Activated naive CD4-positive, alpha-beta T cell treated with anti-CD3 and anti-CD28 coated beads for 36 hours (primary cell): ENCODE measurements at regions not wholly inside any gene's neighbourhood (a gene's known extent, or its start where the extent isn't known, plus 50 kb on each side); places are given as distances from the start of the nearest gene placed in this dataset.

ENCODE experiments used
- CTCF ChIA-PET: fragments of 350-600 bp; sonication (Branson Sonifier 250); formaldehyde crosslinking; loops from one replicate; lab custom pipeline; 2021; ENCODE audit warnings: antibody characterized with exemption; lab: Charles Lee
- DNase-seq: peaks from one replicate; pipeline ENCODE4 v3.0.0-alpha.2; 2020
- H3K27ac Mint-ChIP-seq: one replicate; pipeline ENCODE4 v1.8.0; 2021; ENCODE audit warnings: mild to moderate bottlenecking, mixed read lengths
- H3K27me3 Mint-ChIP-seq: one replicate; pipeline ENCODE4 v1.8.0; 2021; ENCODE audit warnings: low read depth, mixed read lengths
- H3K36me3 Mint-ChIP-seq: one replicate; pipeline ENCODE4 v1.8.0; 2021; ENCODE audit warnings: low read depth, mixed read lengths
- H3K4me1 Mint-ChIP-seq: one replicate; pipeline ENCODE4 v1.8.0; 2021; ENCODE audit warnings: low read depth, mixed read lengths
- H3K4me3 Mint-ChIP-seq: one replicate; pipeline ENCODE4 v1.8.0; 2021; ENCODE audit warnings: mild to moderate bottlenecking, moderate library complexity, mixed read lengths
- H3K9me3 Mint-ChIP-seq: one replicate; pipeline ENCODE4 v1.8.0; 2021; ENCODE audit warnings: mixed read lengths
- intact Hi-C: fragments of 100-400 bp; cut with micrococcal nuclease; formaldehyde crosslinking; loops from one replicate; pipeline ENCODE4 v1.15.1; 2023

DNA sequence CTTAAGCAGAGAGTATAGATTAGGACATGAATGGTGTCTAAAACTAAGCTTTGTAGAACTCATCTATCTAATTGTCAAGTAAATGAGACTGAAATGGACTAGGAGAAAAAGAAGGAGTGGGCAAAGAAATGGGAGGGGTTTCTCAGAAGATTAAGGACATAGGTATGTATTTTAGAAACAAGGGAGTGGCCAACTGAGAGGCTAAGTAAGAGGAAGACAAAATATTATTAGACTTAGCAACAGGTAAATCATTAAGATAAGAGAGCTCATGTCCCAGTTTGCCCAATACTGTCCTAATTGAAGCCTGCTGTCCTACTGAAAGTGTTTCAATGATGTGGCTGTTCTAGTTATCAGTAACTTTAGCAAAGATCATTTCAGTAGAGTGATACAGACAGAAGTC, 171.4 kb downstream of the KITLG start:
- Mint-ChIP-seq H3K36me3 (no peaks in the 10 kb centered on the region), H3K27me3 (no peaks in the 10 kb centered on the region), H3K4me1 (no peaks in the 10 kb centered on the region), H3K27ac (no peak overlapping the region), H3K9me3 (no peaks in the 10 kb centered on the region), H3K4me3 (no peak overlapping the region)
- DNase-seq: no peak
- CTCF ChIA-PET: no interaction called here
- intact Hi-C loops: no loop called here

DNA sequence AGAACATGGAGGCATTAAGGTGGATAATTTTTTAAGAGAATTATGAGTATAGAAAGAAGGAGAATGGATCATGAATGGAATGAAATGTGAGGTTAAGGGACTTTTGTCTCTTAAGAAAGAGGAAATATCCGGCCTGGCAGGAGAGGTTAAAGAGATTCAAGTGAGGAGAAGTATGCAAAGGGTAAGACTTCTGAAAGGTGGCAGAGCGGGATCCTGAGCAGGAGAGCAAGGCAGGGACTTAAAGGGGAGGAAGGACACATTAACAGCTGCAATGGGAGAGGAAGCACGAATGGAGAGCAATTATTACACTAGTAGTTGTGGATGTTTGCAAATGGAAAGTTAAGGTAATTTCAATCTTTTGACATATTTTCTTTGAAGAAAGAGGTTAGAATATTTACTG, 171.0 kb downstream of the KITLG start:
- Mint-ChIP-seq H3K4me3 (no peak overlapping the region), H3K4me1 (no peaks in the 10 kb centered on the region), H3K27me3 (no peaks in the 10 kb centered on the region), H3K36me3 (no peaks in the 10 kb centered on the region), H3K27ac (no peak overlapping the region), H3K9me3 (no peaks in the 10 kb centered on the region)
- intact Hi-C loops: no loop called here
- CTCF ChIA-PET: no interaction called here
- DNase-seq: no peak

GRCh38 chr12:88411689-88412088, 168.6 kb downstream of the KITLG start:
- Mint-ChIP-seq H3K27ac (no peak overlapping the region), H3K9me3 (no peaks in the 10 kb centered on the region), H3K4me3 (no peak overlapping the region), H3K4me1 (no peaks in the 10 kb centered on the region), H3K36me3 (no peaks in the 10 kb centered on the region), H3K27me3 (no peaks in the 10 kb centered on the region)
- DNase-seq: no peak
- CTCF ChIA-PET: no interaction called here
- intact Hi-C loops: no loop called here

GRCh38 chr12:88413646-88414045, 166.6 kb downstream of the KITLG start:
- intact Hi-C loops: no loop called here
- Mint-ChIP-seq H3K9me3 (no peaks in the 10 kb centered on the region), H3K27ac (no peak overlapping the region), H3K4me1 (no peaks in the 10 kb centered on the region), H3K36me3 (no peaks in the 10 kb centered on the region), H3K27me3 (no peaks in the 10 kb centered on the region), H3K4me3 (no peak overlapping the region)
- CTCF ChIA-PET: no interaction called here
- DNase-seq: no peak

DNA sequence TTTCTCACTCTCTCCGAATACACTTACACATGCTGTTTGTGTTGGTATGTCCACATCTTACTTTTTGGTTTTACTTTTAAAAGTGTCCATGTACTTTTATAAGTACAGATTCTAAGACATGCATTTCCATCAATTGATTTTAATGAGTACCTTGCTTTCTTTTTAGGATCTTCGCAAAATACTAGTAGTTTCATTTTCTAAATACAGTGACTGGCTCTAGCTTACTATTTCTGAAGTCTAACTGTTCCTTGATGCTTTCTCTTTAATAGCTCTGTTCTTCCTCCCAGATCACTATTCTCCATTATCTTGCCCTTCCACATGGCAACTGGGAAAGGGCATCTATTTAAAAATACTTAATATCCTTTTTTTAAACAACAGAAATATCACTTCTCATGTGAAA, 164.1 kb downstream of the KITLG start:
- Mint-ChIP-seq H3K4me3 (no peak overlapping the region), H3K27ac (no peak overlapping the region), H3K4me1 (no peaks in the 10 kb centered on the region), H3K27me3 (no peaks in the 10 kb centered on the region), H3K36me3 (no peaks in the 10 kb centered on the region), H3K9me3 (no peaks in the 10 kb centered on the region)
- intact Hi-C loops: no loop called here
- DNase-seq: no peak
- CTCF ChIA-PET: no interaction called here

GRCh38 chr12:88416786-88417185, 163.5 kb downstream of the KITLG start:
- Mint-ChIP-seq H3K27me3 (no peaks in the 10 kb centered on the region), H3K36me3 (no peaks in the 10 kb centered on the region), H3K9me3 (no peaks in the 10 kb centered on the region), H3K27ac (no peak overlapping the region), H3K4me3 (no peak overlapping the region), H3K4me1 (no peaks in the 10 kb centered on the region)
- intact Hi-C loops: no loop called here
- CTCF ChIA-PET: no interaction called here
- no peak for DNase-seq

GRCh38 chr12:88417531-88417930, 162.7 kb downstream of the KITLG start:
- no peaks in the 10 kb centered on the region for H3K9me3 Mint-ChIP-seq
- CTCF ChIA-PET: no interaction called here
- no peaks in the 10 kb centered on the region for H3K36me3 Mint-ChIP-seq
- H3K4me3 Mint-ChIP-seq: no peak overlapping the region
- intact Hi-C loops: no loop called here
- H3K4me1 Mint-ChIP-seq: no peaks in the 10 kb centered on the region
- no peaks in the 10 kb centered on the region for H3K27me3 Mint-ChIP-seq
- no peak for DNase-seq
- H3K27ac Mint-ChIP-seq: no peak overlapping the region

DNA sequence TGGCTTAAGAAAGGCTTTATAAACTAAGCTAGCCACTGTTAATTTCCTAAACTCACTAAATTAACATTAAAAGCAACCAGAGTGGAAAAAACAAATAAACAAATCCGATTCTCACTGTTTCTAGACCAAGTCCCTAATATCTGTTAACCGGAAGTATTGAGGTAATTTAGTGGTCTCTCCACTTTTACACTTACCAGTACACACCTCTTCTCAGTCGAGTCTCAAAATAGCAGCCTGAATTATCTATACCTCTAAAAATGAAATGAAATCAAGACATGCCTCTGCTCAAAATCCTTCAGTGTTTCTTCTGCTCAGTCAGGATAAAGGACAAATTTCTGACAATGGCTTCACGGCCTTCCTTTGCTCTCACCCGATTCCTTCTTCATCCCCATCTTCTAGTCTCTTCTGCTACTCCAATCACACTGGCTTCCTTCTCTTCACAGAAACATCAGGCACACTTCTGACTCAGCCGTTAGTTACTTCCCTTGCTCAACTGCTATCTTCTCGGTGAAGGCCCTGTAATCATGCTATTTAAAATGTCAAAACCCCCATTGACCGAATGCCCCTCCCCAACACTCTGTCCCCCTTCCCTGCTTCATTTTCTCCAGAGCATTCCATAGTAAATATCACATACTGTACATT, 161.3 kb downstream of the KITLG start:
- CTCF ChIA-PET: no interaction called here
- Mint-ChIP-seq H3K27ac (no peak overlapping the region), H3K4me1 (no peaks in the 10 kb centered on the region), H3K9me3 (no peaks in the 10 kb centered on the region), H3K4me3 (no peak overlapping the region), H3K36me3 (no peaks in the 10 kb centered on the region), H3K27me3 (no peaks in the 10 kb centered on the region)
- no peak for DNase-seq
- intact Hi-C loops: no loop called here

GRCh38 chr12:88419794-88420193, 160.5 kb downstream of the KITLG start:
- H3K4me1 Mint-ChIP-seq: no peaks in the 10 kb centered on the region
- H3K9me3 Mint-ChIP-seq: no peaks in the 10 kb centered on the region
- no peak overlapping the region for H3K4me3 Mint-ChIP-seq
- H3K36me3 Mint-ChIP-seq: no peaks in the 10 kb centered on the region
- intact Hi-C loops: no loop called here
- no peak overlapping the region for H3K27ac Mint-ChIP-seq
- CTCF ChIA-PET: no interaction called here
- no peaks in the 10 kb centered on the region for H3K27me3 Mint-ChIP-seq
- DNase-seq: no peak

- no peak overlapping the region for H3K4me3 Mint-ChIP-seq
- H3K4me1 Mint-ChIP-seq: no peaks in the 10 kb centered on the region
- H3K27ac Mint-ChIP-seq: no peak overlapping the region
- DNase-seq: no peak
- CTCF ChIA-PET: no interaction called here
- H3K9me3 Mint-ChIP-seq: no peaks in the 10 kb centered on the region
- no peaks in the 10 kb centered on the region for H3K27me3 Mint-ChIP-seq
- H3K36me3 Mint-ChIP-seq: no peaks in the 10 kb centered on the region
- intact Hi-C loops: no loop called here
These were observed 159.8 kb downstream of the KITLG start for GRCh38 chr12:88420457-88420856.

DNA sequence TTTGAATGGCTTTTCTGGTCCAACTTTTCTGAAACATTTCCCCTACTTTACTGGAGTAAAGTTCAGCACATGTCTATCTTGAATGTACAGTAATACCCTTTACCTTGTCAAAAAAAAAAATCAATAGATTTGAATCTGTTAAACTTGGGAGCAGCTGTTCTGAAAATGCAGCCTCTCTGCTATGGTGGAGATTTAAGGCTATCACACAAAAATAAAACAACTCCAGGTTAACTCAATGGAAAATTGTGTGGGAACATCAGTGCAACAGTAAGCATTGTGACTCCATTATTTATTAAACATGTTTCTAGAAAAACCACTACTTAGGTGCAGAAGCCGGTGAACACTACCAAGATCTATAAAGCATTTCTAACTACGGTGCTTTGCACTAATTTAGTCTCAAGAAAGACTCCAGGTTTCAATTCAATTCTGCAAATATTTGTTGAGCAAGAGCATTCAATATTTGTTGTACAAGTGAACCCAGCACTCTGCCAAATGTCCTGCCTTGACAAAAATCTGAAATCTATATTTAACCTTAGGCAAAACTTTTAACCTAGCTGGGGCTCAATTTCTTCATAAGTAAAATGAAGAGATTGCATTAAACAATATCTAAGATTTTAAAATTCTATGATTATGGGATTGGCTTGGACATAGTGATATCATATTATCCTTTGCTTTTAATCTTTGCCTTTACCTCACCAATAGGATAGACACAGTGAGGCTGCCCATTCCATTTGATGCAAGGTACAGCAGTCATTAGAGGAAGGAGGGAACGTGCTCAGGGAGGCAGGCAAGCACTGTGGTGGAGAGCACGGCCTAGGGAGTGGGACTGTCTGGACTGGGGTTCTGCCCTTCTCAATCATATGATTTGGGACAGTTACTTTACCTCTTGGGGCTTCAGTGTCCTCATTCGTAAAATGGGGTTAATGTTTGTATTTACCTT, 155.2 kb downstream of the KITLG start:
- Mint-ChIP-seq H3K27me3 (no peaks in the 10 kb centered on the region), H3K36me3 (no peaks in the 10 kb centered on the region), H3K9me3 (no peaks in the 10 kb centered on the region), H3K27ac (no peak overlapping the region), H3K4me1 (no peaks in the 10 kb centered on the region), H3K4me3 (no peak overlapping the region)
- no peak for DNase-seq
- intact Hi-C loops: no loop called here
- CTCF ChIA-PET: no interaction called here

DNA sequence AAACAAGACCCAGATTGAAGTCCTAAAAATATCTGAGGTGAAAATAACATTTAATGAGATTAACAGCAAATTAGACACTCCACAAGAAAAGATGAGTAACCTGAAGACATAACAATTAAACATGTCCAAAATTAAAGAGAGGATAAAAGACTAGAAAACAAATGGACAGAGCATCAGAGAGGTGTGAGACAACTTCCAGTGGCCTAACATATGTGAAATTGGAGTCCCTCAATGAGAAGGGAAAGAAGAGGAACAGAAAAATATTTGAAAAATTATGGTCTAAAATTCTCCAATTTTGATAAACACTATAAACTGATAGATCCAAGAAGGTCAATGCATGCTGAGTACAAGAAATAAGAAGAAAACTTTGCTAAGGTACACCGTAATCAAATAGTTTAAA, 151.9 kb downstream of the KITLG start:
- DNase-seq: no peak
- intact Hi-C loops: no loop called here
- H3K27ac Mint-ChIP-seq: no peak overlapping the region
- H3K4me1 Mint-ChIP-seq: no peaks in the 10 kb centered on the region
- no peak overlapping the region for H3K4me3 Mint-ChIP-seq
- no peaks in the 10 kb centered on the region for H3K36me3 Mint-ChIP-seq
- CTCF ChIA-PET: no interaction called here
- H3K9me3 Mint-ChIP-seq: no peaks in the 10 kb centered on the region
- no peaks in the 10 kb centered on the region for H3K27me3 Mint-ChIP-seq

GRCh38 chr12:88431246-88431645, 149.0 kb downstream of the KITLG start:
- Mint-ChIP-seq H3K9me3 (no peaks in the 10 kb centered on the region), H3K27ac (no peak overlapping the region), H3K4me3 (no peak overlapping the region), H3K36me3 (no peaks in the 10 kb centered on the region), H3K27me3 (no peaks in the 10 kb centered on the region), H3K4me1 (no peaks in the 10 kb centered on the region)
- DNase-seq: no peak
- CTCF ChIA-PET: no interaction called here
- intact Hi-C loops: no loop called here
